ENCODE measurements at regions not wholly inside any gene's neighbourhood (a gene's known extent, or its start where the extent isn't known, plus 50 kb on each side); places are given as distances from the start of the nearest gene placed in this dataset.

DNA sequence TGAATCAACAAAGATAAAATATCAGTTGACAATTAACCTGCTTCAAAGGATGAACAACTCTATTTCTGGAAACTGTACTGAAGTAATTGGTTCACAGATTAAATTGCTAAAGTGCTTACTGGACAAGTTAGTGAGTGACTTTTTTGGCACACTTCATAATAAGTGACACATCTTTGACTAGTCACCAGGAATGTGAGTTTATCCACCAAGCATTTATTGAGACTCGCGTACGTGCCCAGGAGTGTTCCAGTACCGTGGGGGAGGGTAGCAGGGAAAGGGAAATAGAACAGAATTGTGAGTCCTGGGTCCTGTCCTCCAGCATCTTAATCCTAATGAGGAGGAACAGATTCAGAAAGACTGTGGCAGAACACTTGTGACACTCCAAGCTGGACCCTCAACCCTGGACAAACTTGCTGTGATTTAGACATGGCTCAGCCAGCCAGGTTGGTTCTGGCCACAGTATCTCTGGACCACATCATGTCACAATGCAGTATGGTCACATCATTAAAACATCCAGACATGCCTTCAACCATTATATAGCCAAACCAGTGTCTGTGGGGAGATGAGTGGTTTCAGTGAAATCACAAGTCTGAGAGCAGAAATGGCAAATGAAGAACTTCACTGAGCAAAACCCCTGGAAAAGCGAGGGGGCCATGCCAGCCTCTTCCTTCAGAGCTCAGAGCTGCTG is 623.1 kb downstream of the BNC2 start:
- H3K4me1 ChIP-seq (ENCODE audit: control insufficient read depth, insufficient read depth, low read depth, low read length): peaks cover 12% of the 10 kb centered on the region
- H3K18ac ChIP-seq (ENCODE audit: low read depth in 1 of 2, low read length in 2 of 2): no peak overlapping the region
- peak overlapping the region; percentile 75 for H3K9ac ChIP-seq (ENCODE audit: low read length)
- H3K14ac ChIP-seq (ENCODE audit: low read length in 2 of 2): no peak overlapping the region
- no peaks in the 10 kb centered on the region for H3K9me3 ChIP-seq (ENCODE audit: control insufficient read depth, low read length)
- no peak overlapping the region for H3K27ac ChIP-seq (ENCODE audit: low read length, poor library complexity, severe bottlenecking)
- H4K91ac ChIP-seq (ENCODE audit: low read length): no peak overlapping the region
- H2BK12ac ChIP-seq (ENCODE audit: low read length in 2 of 2): peak overlapping the region in 1 of 2 experiments; percentile 74
- H2BK5ac ChIP-seq (ENCODE audit: low read depth, low read length, poor library complexity, severe bottlenecking): no peak overlapping the region
- 76% methylated on average over 5 of the region's 5 CpGs for WGBS
- H3K4me2 ChIP-seq (ENCODE audit: low read length, poor library complexity, severe bottlenecking): no peak overlapping the region
- no peak for DNase-seq
- H4K8ac ChIP-seq (ENCODE audit: low read length): no peak overlapping the region
- no peak overlapping the region for H2BK15ac ChIP-seq (ENCODE audit: low read depth, poor library complexity, severe bottlenecking)
- H3K79me1 ChIP-seq (replicated peaks; ENCODE audit: low read length, poor library complexity, severe bottlenecking): no peaks in the 10 kb centered on the region
- H2AFZ ChIP-seq (ENCODE audit: low read depth, low read length): no peak overlapping the region
- H3K4me3 ChIP-seq (ENCODE audit: insufficient read depth in 1 of 2, low read depth in 1 of 2, low read length in 2 of 2): peak overlapping the region in 1 of 2 experiments; percentile 30
- no peak overlapping the region for H2AK5ac ChIP-seq (ENCODE audit: low read length, severe bottlenecking)
- H3K23ac ChIP-seq (ENCODE audit: low read length in 2 of 2): no peak overlapping the region
- H3K36me3 ChIP-seq (ENCODE audit: control insufficient read depth in 1 of 2, insufficient read depth in 2 of 2, low read depth in 1 of 2, low read length in 2 of 2): no peaks in the 10 kb centered on the region
- H3K4ac ChIP-seq (ENCODE audit: low read depth in 1 of 2, low read length in 2 of 2): no peak overlapping the region
- no peaks in the 10 kb centered on the region for H3K27me3 ChIP-seq (ENCODE audit: control insufficient read depth in 1 of 2, insufficient read depth in 1 of 2, low read length in 2 of 2)
- H2BK120ac ChIP-seq (ENCODE audit: low read depth, low read length): no peak overlapping the region

GRCh38 chr9:16248822-16249221 is 621.6 kb downstream of the BNC2 start:
- no peak overlapping the region for H3K14ac ChIP-seq (ENCODE audit: low read length in 2 of 2)
- H2AK5ac ChIP-seq (ENCODE audit: low read length, severe bottlenecking): no peak overlapping the region
- WGBS: 96% methylated on average over 6 of the region's 6 CpGs
- H3K9ac ChIP-seq (ENCODE audit: low read length): no peak overlapping the region
- H3K9me3 ChIP-seq (ENCODE audit: control insufficient read depth, low read length): no peaks in the 10 kb centered on the region
- no peak for DNase-seq
- H4K8ac ChIP-seq (ENCODE audit: low read length): no peak overlapping the region
- H2BK15ac ChIP-seq (ENCODE audit: low read depth, poor library complexity, severe bottlenecking): no peak overlapping the region
- H3K18ac ChIP-seq (ENCODE audit: low read depth in 1 of 2, low read length in 2 of 2): no peak overlapping the region
- H3K4ac ChIP-seq (ENCODE audit: low read depth in 1 of 2, low read length in 2 of 2): no peak overlapping the region
- H3K4me3 ChIP-seq (ENCODE audit: insufficient read depth in 1 of 2, low read depth in 1 of 2, low read length in 2 of 2): no peak overlapping the region
- H3K79me1 ChIP-seq (replicated peaks; ENCODE audit: low read length, poor library complexity, severe bottlenecking): no peaks in the 10 kb centered on the region
- H2BK120ac ChIP-seq (ENCODE audit: low read depth, low read length): no peak overlapping the region
- no peak overlapping the region for H2AFZ ChIP-seq (ENCODE audit: low read depth, low read length)
- H3K4me2 ChIP-seq (ENCODE audit: low read length, poor library complexity, severe bottlenecking): no peak overlapping the region
- peaks cover 12% of the 10 kb centered on the region for H3K4me1 ChIP-seq (ENCODE audit: control insufficient read depth, insufficient read depth, low read depth, low read length)
- no peaks in the 10 kb centered on the region for H3K36me3 ChIP-seq (ENCODE audit: control insufficient read depth in 1 of 2, insufficient read depth in 2 of 2, low read depth in 1 of 2, low read length in 2 of 2)
- no peak overlapping the region for H2BK12ac ChIP-seq (ENCODE audit: low read length in 2 of 2)
- no peak overlapping the region for H3K23ac ChIP-seq (ENCODE audit: low read length in 2 of 2)
- H3K27me3 ChIP-seq (ENCODE audit: control insufficient read depth in 1 of 2, insufficient read depth in 1 of 2, low read length in 2 of 2): no peaks in the 10 kb centered on the region
- no peak overlapping the region for H4K91ac ChIP-seq (ENCODE audit: low read length)
- no peak overlapping the region for H2BK5ac ChIP-seq (ENCODE audit: low read depth, low read length, poor library complexity, severe bottlenecking)
- no peak overlapping the region for H3K27ac ChIP-seq (ENCODE audit: low read length, poor library complexity, severe bottlenecking)

DNA sequence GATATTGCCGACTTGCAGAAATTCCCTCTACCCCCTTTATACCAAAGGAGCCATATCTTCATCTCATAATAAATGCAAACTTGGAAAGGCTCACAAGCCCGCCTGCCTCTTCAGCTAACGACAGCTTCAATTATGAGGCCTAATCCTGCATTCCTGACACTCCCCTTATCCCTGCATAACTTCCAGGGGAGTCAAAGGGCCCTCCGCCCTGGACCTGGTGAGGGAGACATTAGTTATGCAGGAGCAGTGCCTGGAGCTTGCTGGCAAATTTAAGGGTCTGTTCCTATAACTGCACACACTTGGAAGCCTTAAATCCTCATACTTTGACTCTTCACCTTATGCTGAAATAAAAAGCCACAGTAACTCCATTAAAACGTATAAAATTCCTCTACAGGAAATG is 617.9 kb downstream of the BNC2 start:
- Histone ChIP-seq H2BK5ac (ENCODE audit: low read depth, low read length, poor library complexity, severe bottlenecking) (no peak overlapping the region), H3K4ac (ENCODE audit: low read depth in 1 of 2, low read length in 2 of 2) (no peak overlapping the region), H4K8ac (ENCODE audit: low read length) (no peak overlapping the region), H2BK120ac (ENCODE audit: low read depth, low read length) (no peak overlapping the region), H2BK12ac (ENCODE audit: low read length in 2 of 2) (no peak overlapping the region), H3K4me1 (ENCODE audit: control insufficient read depth, insufficient read depth, low read depth, low read length) (peaks cover 3% of the 10 kb centered on the region), H3K14ac (ENCODE audit: low read length in 2 of 2) (no peak overlapping the region), H3K36me3 (ENCODE audit: control insufficient read depth in 1 of 2, insufficient read depth in 2 of 2, low read depth in 1 of 2, low read length in 2 of 2) (no peaks in the 10 kb centered on the region), H3K27ac (ENCODE audit: low read length, poor library complexity, severe bottlenecking) (no peak overlapping the region), H3K4me2 (ENCODE audit: low read length, poor library complexity, severe bottlenecking) (no peak overlapping the region), H3K4me3 (ENCODE audit: insufficient read depth in 1 of 2, low read depth in 1 of 2, low read length in 2 of 2) (no peak overlapping the region), H2BK15ac (ENCODE audit: low read depth, poor library complexity, severe bottlenecking) (no peak overlapping the region), H3K79me1 (replicated peaks; ENCODE audit: low read length, poor library complexity, severe bottlenecking) (no peaks in the 10 kb centered on the region), H3K23ac (ENCODE audit: low read length in 2 of 2) (no peak overlapping the region), H4K91ac (ENCODE audit: low read length) (no peak overlapping the region), H3K27me3 (ENCODE audit: control insufficient read depth in 1 of 2, insufficient read depth in 1 of 2, low read length in 2 of 2) (no peaks in the 10 kb centered on the region), H2AK5ac (ENCODE audit: low read length, severe bottlenecking) (no peak overlapping the region), H3K9me3 (ENCODE audit: control insufficient read depth, low read length) (no peaks in the 10 kb centered on the region), H3K18ac (ENCODE audit: low read depth in 1 of 2, low read length in 2 of 2) (no peak overlapping the region), H3K9ac (ENCODE audit: low read length) (no peak overlapping the region), H2AFZ (ENCODE audit: low read depth, low read length) (no peak overlapping the region)
- WGBS: 69% methylated on average over 4 of the region's 5 CpGs
- DNase-seq: no peak

- no peak overlapping the region for H2BK15ac ChIP-seq (ENCODE audit: low read depth, poor library complexity, severe bottlenecking)
- WGBS: 87% methylated on average over 4 of the region's 4 CpGs
Observed at GRCh38 chr9:16254674-16255073, 615.8 kb downstream of the BNC2 start.

More at GRCh38 chr9:16254674-16255073, 615.8 kb downstream of the BNC2 start:
- no peak overlapping the region for H3K9ac ChIP-seq (ENCODE audit: low read length)
- H2AK5ac ChIP-seq (ENCODE audit: low read length, severe bottlenecking): no peak overlapping the region
- H3K9me3 ChIP-seq (ENCODE audit: control insufficient read depth, low read length): no peaks in the 10 kb centered on the region
- no peak overlapping the region for H3K27ac ChIP-seq (ENCODE audit: low read length, poor library complexity, severe bottlenecking)
- H3K14ac ChIP-seq (ENCODE audit: low read length in 2 of 2): no peak overlapping the region
- H4K8ac ChIP-seq (ENCODE audit: low read length): no peak overlapping the region
- no peak overlapping the region for H3K23ac ChIP-seq (ENCODE audit: low read length in 2 of 2)
- DNase-seq: no peak
- no peak overlapping the region for H2BK12ac ChIP-seq (ENCODE audit: low read length in 2 of 2)
- H2BK120ac ChIP-seq (ENCODE audit: low read depth, low read length): no peak overlapping the region
- H3K18ac ChIP-seq (ENCODE audit: low read depth in 1 of 2, low read length in 2 of 2): no peak overlapping the region
- H3K27me3 ChIP-seq (ENCODE audit: control insufficient read depth in 1 of 2, insufficient read depth in 1 of 2, low read length in 2 of 2): no peaks in the 10 kb centered on the region
- no peak overlapping the region for H2BK5ac ChIP-seq (ENCODE audit: low read depth, low read length, poor library complexity, severe bottlenecking)
- no peak overlapping the region for H3K4me2 ChIP-seq (ENCODE audit: low read length, poor library complexity, severe bottlenecking)
- H3K4me3 ChIP-seq (ENCODE audit: insufficient read depth in 1 of 2, low read depth in 1 of 2, low read length in 2 of 2): no peak overlapping the region
- H3K36me3 ChIP-seq (ENCODE audit: control insufficient read depth in 1 of 2, insufficient read depth in 2 of 2, low read depth in 1 of 2, low read length in 2 of 2): no peaks in the 10 kb centered on the region
- no peak overlapping the region for H4K91ac ChIP-seq (ENCODE audit: low read length)
- H3K4me1 ChIP-seq (ENCODE audit: control insufficient read depth, insufficient read depth, low read depth, low read length): peaks cover 3% of the 10 kb centered on the region
- no peak overlapping the region for H3K4ac ChIP-seq (ENCODE audit: low read depth in 1 of 2, low read length in 2 of 2)
- no peaks in the 10 kb centered on the region for H3K79me1 ChIP-seq (replicated peaks; ENCODE audit: low read length, poor library complexity, severe bottlenecking)
- H2AFZ ChIP-seq (ENCODE audit: low read depth, low read length): no peak overlapping the region
